ENCODE measurements at regions not wholly inside any gene's neighbourhood (a gene's known extent, or its start where the extent isn't known, plus 50 kb on each side); places are given as distances from the start of the nearest gene placed in this dataset.

- DNase-seq, result no peak
Measured at GRCh38 chr5:39523821-39524220, 99.0 kb upstream of the DAB2 start.

- no peak for DNase-seq
Measured at GRCh38 chr5:39521940-39522590, 97.3 kb upstream of the DAB2 start.

GRCh38 chr5:39521098-39521860, 96.5 kb upstream of the DAB2 start:
- no peak for DNase-seq

DNA sequence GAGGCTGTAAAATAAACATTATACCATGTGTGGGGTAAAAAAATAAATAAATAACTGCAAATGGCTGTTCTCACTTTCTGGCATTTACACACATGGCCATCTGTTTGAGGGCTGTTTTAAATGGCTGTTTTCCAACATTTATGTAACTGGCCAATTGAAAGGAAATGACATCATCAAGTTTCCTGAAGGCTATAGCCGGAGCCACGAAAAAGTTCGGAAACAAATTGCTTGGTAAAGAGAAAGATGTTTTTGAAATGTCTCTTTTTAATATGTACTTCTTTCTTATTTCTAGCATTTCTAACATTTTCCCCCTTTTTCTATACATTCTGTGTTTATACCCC, 95.4 kb upstream of the DAB2 start:
- DNase-seq, result peak; percentile 97

GRCh38 chr5:39519566-39520231, 94.9 kb upstream of the DAB2 start:
- DNase-seq, result peak; percentile 39

GRCh38 chr5:39519079-39519478, 94.3 kb upstream of the DAB2 start:
- peak; percentile 50 for DNase-seq

GRCh38 chr5:39518516-39518915, 93.7 kb upstream of the DAB2 start:
- peak; percentile 98 for DNase-seq

DNA sequence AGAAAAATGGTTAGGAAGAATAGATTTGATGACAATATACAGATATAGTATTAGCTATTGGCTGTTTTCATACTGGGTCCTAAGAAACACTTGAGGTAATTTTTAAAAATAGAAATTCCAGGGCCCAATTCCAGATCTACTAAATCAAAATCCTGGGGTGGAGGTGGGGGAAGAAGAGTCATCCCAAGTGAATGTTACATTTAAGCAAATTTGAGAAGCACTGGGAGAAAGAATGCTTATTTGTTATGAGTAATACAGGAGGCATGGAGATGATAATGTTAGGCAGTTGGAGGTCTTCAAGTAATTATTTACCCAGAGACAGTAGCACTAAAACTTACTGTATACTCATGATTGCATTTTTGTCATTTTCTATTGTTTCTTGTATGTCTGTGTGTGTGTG, 93.0 kb upstream of the DAB2 start:
- peak; percentile 73 for DNase-seq

GRCh38 chr5:39515881-39516280, 91.1 kb upstream of the DAB2 start:
- DNase-seq, result no peak

DNA sequence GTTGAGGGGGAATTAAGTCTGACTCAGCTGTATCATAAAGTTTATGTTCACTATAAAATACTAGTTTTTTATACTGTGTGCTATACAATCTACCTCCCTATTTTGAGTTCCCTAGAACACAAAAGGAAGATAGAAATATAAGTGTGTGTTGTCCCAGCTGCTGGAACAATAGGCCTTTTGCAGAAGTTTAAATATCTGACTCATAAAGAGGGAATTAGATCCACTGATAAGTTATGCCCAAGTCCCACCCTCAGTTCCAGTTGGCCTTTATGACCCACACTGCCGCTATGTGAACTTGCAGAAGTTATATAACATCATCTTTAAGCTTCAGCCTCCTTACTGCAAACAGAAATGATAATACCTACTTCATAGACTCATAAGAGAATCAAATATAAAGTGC, 88.5 kb upstream of the DAB2 start:
- DNase-seq, result no peak

DNA sequence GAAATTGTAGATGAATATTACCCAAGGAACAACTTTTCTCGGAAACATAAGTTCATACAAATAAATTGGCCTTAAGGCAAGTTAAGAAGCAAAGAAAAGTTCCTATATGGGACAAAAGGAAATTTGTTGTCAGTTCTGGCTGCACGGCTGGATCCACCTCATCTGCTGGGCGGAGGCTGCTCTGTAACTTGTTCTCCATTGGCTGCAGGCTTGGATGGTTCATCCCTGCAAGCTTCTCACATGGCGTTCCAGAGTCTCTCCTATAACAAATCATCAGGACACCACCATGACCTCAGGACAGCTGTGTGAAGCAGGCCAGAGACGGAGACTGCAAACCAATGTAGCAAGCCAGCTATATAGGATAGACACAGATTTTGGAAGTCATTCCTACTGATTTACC, 81.4 kb upstream of the DAB2 start:
- DNase-seq, result no peak

- DNase-seq, result peak; percentile 54
Measured at GRCh38 chr5:39505791-39506190, 81.0 kb upstream of the DAB2 start.

GRCh38 chr5:39505363-39505762, 80.6 kb upstream of the DAB2 start:
- DNase-seq, result no peak

GRCh38 chr5:39503155-39503554, 78.4 kb upstream of the DAB2 start:
- no peak for DNase-seq

- no peak for DNase-seq
Measured at GRCh38 chr5:39502704-39503103, 77.9 kb upstream of the DAB2 start.

DNA sequence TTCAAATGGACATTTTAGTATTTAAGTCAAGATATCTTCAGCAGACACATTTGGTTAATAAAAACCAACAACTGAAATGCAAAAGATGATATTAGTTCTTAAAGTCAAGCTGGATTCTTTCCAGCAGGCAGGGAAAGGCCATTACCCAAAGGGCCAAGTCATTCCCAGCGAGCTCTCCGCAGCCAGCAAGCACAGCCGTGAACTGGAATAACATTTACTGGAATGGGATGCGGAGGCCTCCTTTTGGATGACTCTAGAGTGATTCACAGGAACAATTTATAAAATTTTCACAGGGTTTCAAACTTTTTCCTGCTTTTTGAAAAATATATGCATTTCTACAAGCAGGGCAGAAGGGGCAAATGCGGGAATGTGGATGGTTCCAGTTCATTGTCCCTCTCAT, 76.6 kb upstream of the DAB2 start:
- no peak for DNase-seq

GRCh38 chr5:39500551-39501175, 75.9 kb upstream of the DAB2 start:
- DNase-seq, result no peak

DNA sequence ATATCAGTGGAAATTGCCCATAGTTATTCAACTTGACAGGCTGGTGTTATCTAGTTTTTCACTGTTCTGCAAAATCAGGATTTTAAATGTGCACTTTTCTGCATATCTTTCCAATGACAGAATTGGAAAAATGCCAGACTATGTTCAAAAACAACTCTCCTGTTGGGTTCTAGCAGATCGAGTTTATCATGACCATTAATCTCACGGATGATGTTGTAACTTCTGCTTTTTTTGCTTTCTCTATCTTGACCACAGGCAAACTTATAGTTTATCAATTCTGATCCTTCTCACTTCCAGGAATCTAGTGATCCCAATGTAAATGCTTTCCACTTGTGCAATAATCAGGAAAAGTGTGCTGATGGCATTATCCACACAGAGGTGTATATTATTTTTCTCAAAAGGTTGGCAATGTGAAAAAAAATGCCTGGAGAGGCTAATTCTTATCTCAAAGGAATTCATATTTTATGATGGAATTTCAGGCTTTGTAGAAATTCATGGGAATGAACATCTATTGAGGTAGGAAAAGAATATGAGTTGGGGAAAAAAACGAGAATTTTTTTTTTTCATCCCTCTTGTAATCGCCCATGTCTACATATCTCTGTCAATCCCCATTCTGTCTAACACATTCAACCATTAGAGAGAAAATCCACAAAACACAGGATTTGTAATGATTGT, 73.6 kb upstream of the DAB2 start:
- peak; percentile 36 for DNase-seq

DNA sequence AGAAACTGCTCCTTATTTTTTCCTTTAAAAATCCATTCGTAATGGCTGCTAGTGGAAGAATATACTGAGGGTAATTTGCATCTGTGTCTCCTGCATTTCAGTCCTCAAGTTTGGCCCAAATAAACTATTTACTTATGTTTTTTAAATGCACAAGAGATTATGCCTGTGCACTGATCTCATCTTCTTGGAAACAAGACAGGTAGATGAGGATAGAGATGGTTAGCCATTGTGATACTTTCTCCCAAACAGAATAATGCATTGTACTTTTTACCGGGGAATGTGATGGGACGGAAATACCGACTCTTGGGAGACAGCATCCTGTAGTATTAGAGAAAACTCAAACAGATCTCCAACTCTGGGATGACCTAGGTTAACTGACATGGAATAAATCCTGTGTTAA, 72.5 kb upstream of the DAB2 start:
- no peak for DNase-seq

GRCh38 chr5:39495227-39495626, 70.4 kb upstream of the DAB2 start:
- peak; percentile 63 for DNase-seq

- no peak for DNase-seq
Measured at GRCh38 chr5:39494534-39494933, 69.8 kb upstream of the DAB2 start.

DNA sequence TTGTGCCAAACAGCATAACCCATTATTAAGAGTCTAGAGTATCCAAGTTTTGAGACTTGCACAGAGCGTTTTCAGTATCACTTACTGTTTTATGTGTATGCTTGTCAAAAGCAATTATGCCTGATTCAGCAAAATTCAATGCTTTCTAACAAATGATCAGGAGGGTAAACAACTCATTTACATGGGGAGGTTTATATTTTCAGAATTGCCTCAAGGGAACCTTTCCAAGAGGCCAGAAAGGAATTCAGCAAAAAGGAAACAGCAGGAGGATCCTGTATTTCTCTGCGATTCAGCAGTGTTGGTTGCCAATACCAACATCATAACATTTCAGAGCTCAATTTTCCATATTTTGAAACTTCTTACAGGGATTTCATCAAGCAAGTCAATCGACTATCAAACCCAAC, 69.3 kb upstream of the DAB2 start:
- DNase-seq, result peak; percentile 70

DNA sequence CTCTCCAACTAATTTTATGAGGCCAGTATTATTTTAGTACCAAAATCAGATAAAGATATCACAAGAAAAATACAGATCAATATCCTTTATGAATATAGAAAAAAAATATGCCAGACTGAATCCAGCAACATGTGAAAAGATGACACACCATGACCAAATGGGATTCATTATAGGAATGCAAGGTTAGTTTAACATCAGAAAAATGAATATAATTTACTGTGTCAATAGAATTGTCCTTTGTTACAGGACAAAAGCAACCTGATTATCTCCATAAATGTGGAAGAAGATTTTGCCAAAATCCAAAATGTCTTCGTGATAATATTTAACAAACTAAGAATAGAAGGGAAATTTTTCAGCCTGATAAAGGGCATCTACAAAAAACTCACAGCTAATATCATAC, 66.4 kb upstream of the DAB2 start:
- no peak for DNase-seq
